HEK293 (cell line): ENCODE measurements at regions not wholly inside any gene's neighbourhood (a gene's known extent, or its start where the extent isn't known, plus 50 kb on each side); places are given as distances from the start of the nearest gene placed in this dataset.

Experiments used
- CTCF ChIP-seq: fragments of 450-650 bp; formaldehyde crosslinking; IDR thresholded peaks from 2 replicates; pipeline ENCODE4 v1.5.1; 2016; ENCODE audit warnings: missing biosample characterization, missing genetic modification characterization
- IKZF3 ChIP-seq: fragments of 450-650 bp; IDR thresholded peaks from 2 replicates; pipeline ENCODE4 v1.5.0; 2018; ENCODE audit warnings: missing biosample characterization, mild to moderate bottlenecking, missing genetic modification characterization, moderate library complexity
- ZNF510 ChIP-seq: fragments of 450-650 bp; formaldehyde crosslinking; IDR thresholded peaks from 2 replicates; pipeline ENCODE4 v1.5.1; 2018; ENCODE audit warnings: mild to moderate bottlenecking, missing genetic modification characterization, missing biosample characterization; ENCODE audit not compliant: insufficient replicate concordance
- TF ChIP-seq, protein P1 (sequence below): IDR thresholded peaks from 2 replicates; pipeline ENCODE4 v1.6.1; 2011; ENCODE audit warnings: mild to moderate bottlenecking, low read depth, low read length, borderline replicate concordance

- TF ChIP-seq ZNF510 (tag by site-specific recombination) (no peak), CTCF (no peak), IKZF3 (tag by site-specific recombination) (no peak)
- TF ChIP-seq, protein P1, sequence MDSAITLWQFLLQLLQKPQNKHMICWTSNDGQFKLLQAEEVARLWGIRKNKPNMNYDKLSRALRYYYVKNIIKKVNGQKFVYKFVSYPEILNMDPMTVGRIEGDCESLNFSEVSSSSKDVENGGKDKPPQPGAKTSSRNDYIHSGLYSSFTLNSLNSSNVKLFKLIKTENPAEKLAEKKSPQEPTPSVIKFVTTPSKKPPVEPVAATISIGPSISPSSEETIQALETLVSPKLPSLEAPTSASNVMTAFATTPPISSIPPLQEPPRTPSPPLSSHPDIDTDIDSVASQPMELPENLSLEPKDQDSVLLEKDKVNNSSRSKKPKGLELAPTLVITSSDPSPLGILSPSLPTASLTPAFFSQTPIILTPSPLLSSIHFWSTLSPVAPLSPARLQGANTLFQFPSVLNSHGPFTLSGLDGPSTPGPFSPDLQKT, result no peak
Observed at GRCh38 chr3:55405436-55405835, 81.7 kb downstream of the WNT5A start.
